SK-N-SH (cell line): ENCODE measurements at regions not wholly inside any gene's neighbourhood (a gene's known extent, or its start where the extent isn't known, plus 50 kb on each side); places are given as distances from the start of the nearest gene placed in this dataset.

Source experiments
- CTCF ChIA-PET: fragments of 300-600, 350-600 bp; formaldehyde crosslinking; extraction: SDS; loops from one replicate; lab custom pipeline; 2021; lab: Yijun Ruan, JAX
- POLR2A ChIA-PET: fragments of 350-600 bp; sonication (Branson Sonifier 250); formaldehyde crosslinking; extraction: SDS; loops from one replicate; lab custom pipeline; 2020; ENCODE audit warnings: antibody characterized with exemption, inconsistent platforms; lab: Yijun Ruan, JAX
- DNase-seq: peaks from one replicate; pipeline ENCODE4 v3.0.0; 2012
- H2AFZ ChIP-seq: fragments of 200-600 bp; sonication (generic); 2 replicates; pipeline ENCODE4 v1.8.1; 2016; ENCODE audit warnings: antibody characterized with exemption, mild to moderate bottlenecking, low read depth
- H3F3A ChIP-seq: fragments of 200-600 bp; sonication (generic); replicated peaks from 2 replicates; pipeline ENCODE3; 2016; ENCODE audit warnings: antibody characterized with exemption, mild to moderate bottlenecking; ENCODE audit not compliant: insufficient read depth
- H3K27ac ChIP-seq, 2 experiments: fragments of 200-500 bp in 1 of 2; fragments of 200-600 bp in 1 of 2; sonication (Bioruptor generic) in 1 of 2; sonication (generic), shearing (Covaris generic) in 1 of 2; 2 replicates each; pipeline versions ENCODE4 v1.5.1 to v1.6.1; 2014 to 2016; ENCODE audit warnings: low read depth in 2 of 2, inconsistent platforms in 1 of 2, low read length in 1 of 2, mild to moderate bottlenecking in 1 of 2, mixed read lengths in 1 of 2
- H3K27me3 ChIP-seq: fragments of 200-600 bp; sonication (generic), shearing (Covaris generic); 2 replicates; pipeline ENCODE4 v1.6.1; 2016; ENCODE audit warnings: mixed run types; ENCODE audit not compliant: insufficient read depth
- H3K36me3 ChIP-seq, 2 experiments: fragments of 200-500 bp in 1 of 2; fragments of 200-600 bp in 1 of 2; sonication (Bioruptor generic) in 1 of 2; sonication (generic) in 1 of 2; replicated peaks in 1 of 2; 2 replicates each; pipeline versions ENCODE3 to v1.5.1; 2014 to 2016; ENCODE audit warnings: low read length in 1 of 2, mild to moderate bottlenecking in 1 of 2; ENCODE audit not compliant: insufficient read depth in 2 of 2, control insufficient read depth in 1 of 2
- H3K4me1 ChIP-seq, 2 experiments: fragments of 200-500 bp in 1 of 2; fragments of 200-600 bp in 1 of 2; sonication (Bioruptor generic) in 1 of 2; sonication (generic), shearing (Covaris generic) in 1 of 2; 2 replicates each; pipeline versions ENCODE4 v1.5.1 to v1.6.1; 2014 to 2016; ENCODE audit warnings: low read depth in 1 of 2, low read length in 1 of 2, mixed run types in 1 of 2; ENCODE audit not compliant: insufficient read depth in 2 of 2, control insufficient read depth in 1 of 2
- H3K4me2 ChIP-seq: fragments of 200-600 bp; sonication (generic), shearing (Covaris generic); 2 replicates; pipeline ENCODE4 v1.6.1; 2017; ENCODE audit warnings: mixed run types
- H3K4me3 ChIP-seq, 2 experiments: fragments of 200-500 bp in 1 of 2; fragments of 200-600 bp in 1 of 2; sonication (Bioruptor generic) in 1 of 2; sonication (generic), shearing (Covaris generic) in 1 of 2; 2 replicates each; pipeline versions ENCODE4 v1.5.1 to v1.8.1; 2014 to 2016; ENCODE audit warnings: low read depth in 2 of 2, inconsistent platforms in 1 of 2, low read length in 1 of 2, mild to moderate bottlenecking in 1 of 2, mixed read lengths in 1 of 2, moderate library complexity in 1 of 2
- H3K79me2 ChIP-seq: fragments of 200-600 bp; sonication (generic); 2 replicates; pipeline ENCODE4 v1.8.1; 2017; ENCODE audit warnings: mild to moderate bottlenecking; ENCODE audit not compliant: insufficient read depth
- H3K9ac ChIP-seq: fragments of 200-600 bp; sonication (generic); 2 replicates; pipeline ENCODE4 v1.6.1; 2017; ENCODE audit warnings: mixed run types
- H3K9me2 ChIP-seq: fragments of 200-600 bp; sonication (generic); 2 replicates; pipeline ENCODE4 v1.6.1; 2017; ENCODE audit warnings: mixed run types
- H3K9me3 ChIP-seq: fragments of 200-600 bp; sonication (generic); 2 replicates; pipeline ENCODE4 v1.6.1; 2017; ENCODE audit warnings: mixed run types, mild to moderate bottlenecking, moderate library complexity
- H4K20me1 ChIP-seq: fragments of 200-600 bp; sonication (generic); 2 replicates; pipeline ENCODE4 v1.6.1; 2017; ENCODE audit warnings: mild to moderate bottlenecking, mixed run types; ENCODE audit not compliant: insufficient read depth
- CHD2 ChIP-seq: fragments of 150-350 bp; IDR thresholded peaks from 2 replicates; pipeline ENCODE4 v1.6.1; 2018; ENCODE audit warnings: low read length; ENCODE audit not compliant: partially characterized antibody
- CTCF ChIP-seq: fragments of 200-600 bp; sonication (generic); IDR thresholded peaks from 2 replicates; pipeline ENCODE4 v1.6.1; 2017; ENCODE audit warnings: antibody characterized with exemption, mild to moderate bottlenecking, moderate library complexity
- EP300 ChIP-seq, 2 experiments: IDR thresholded peaks; 2 replicates each; pipeline versions ENCODE4 v1.4.0 to v1.6.1; 2012; ENCODE audit warnings: borderline replicate concordance in 1 of 2, low read depth in 1 of 2, low read length in 1 of 2
- EZH2phosphoT487 ChIP-seq: fragments of 200-600 bp; sonication (generic); IDR thresholded peaks from 2 replicates; pipeline ENCODE4 v1.6.1; 2017; ENCODE audit warnings: low read depth, mixed run types, mild to moderate bottlenecking, antibody characterized with exemption, moderate library complexity, borderline replicate concordance
- FOXM1 ChIP-seq: IDR thresholded peaks from 2 replicates; pipeline ENCODE4 v1.4.0; 2012; ENCODE audit warnings: low read depth, mild to moderate bottlenecking
- IRF3 ChIP-seq: fragments of 150-350 bp; IDR thresholded peaks from 2 replicates; pipeline ENCODE4 v1.6.1; 2016; ENCODE audit warnings: mild to moderate bottlenecking, low read depth, low read length
- MAX ChIP-seq: IDR thresholded peaks from 2 replicates; pipeline ENCODE4 v1.4.0; 2012; ENCODE audit warnings: low read depth
- MXI1 ChIP-seq: IDR thresholded peaks from 2 replicates; pipeline ENCODE4 v1.6.1; 2012; ENCODE audit warnings: mild to moderate bottlenecking, low read depth, low read length, improper control_type of control experiment
- NFIC ChIP-seq: IDR thresholded peaks from 2 replicates; pipeline ENCODE4 v1.4.0; 2012; ENCODE audit warnings: borderline replicate concordance
- PBX3 ChIP-seq: IDR thresholded peaks from 2 replicates; pipeline ENCODE4; 2012
- POLR2AphosphoS5 ChIP-seq: IDR thresholded peaks from 2 replicates; pipeline ENCODE4 v1.6.1; 2012; ENCODE audit warnings: low read depth, low read length
- RXRA ChIP-seq: IDR thresholded peaks from 2 replicates; pipeline ENCODE4 v1.4.0; 2012; ENCODE audit warnings: low read depth, mild to moderate bottlenecking, borderline replicate concordance
- SMC3 ChIP-seq: IDR thresholded peaks from 2 replicates; pipeline ENCODE4 v1.6.1; 2012; ENCODE audit warnings: low read depth, low read length, improper control_type of control experiment
- TCF12 ChIP-seq: IDR thresholded peaks from 2 replicates; pipeline ENCODE4 v1.4.0; 2012
- USF1 ChIP-seq: IDR thresholded peaks from 2 replicates; pipeline ENCODE4 v1.4.0; 2012; ENCODE audit warnings: low read depth, borderline replicate concordance
- USF2 ChIP-seq: fragments of 150-350 bp; IDR thresholded peaks from 2 replicates; pipeline ENCODE4 v1.6.1; 2017; ENCODE audit warnings: antibody characterized with exemption, low read length, low read depth, borderline replicate concordance
- YY1 ChIP-seq: IDR thresholded peaks from 2 replicates; pipeline ENCODE4 v1.4.0; 2012; ENCODE audit warnings: low read depth, mild to moderate bottlenecking
- ZBTB33 ChIP-seq: IDR thresholded peaks from 2 replicates; pipeline ENCODE4 v1.4.0; 2012; ENCODE audit warnings: low read depth, borderline replicate concordance

GRCh38 chr18:56423626-56424025 is 214.8 kb downstream of the TXNL1 start:
- Histone ChIP-seq H3K79me2 (no peaks in the 10 kb centered on the region), H3K9me2 (no peaks in the 10 kb centered on the region), H3K27me3 (no peaks in the 10 kb centered on the region), H3K36me3 (no peaks in the 10 kb centered on the region), H4K20me1 (no peaks in the 10 kb centered on the region), H3K9ac (no peak overlapping the region), H3F3A (no peaks in the 10 kb centered on the region), H2AFZ (no peak overlapping the region; the same call in 1 of the 2 replicates), H3K9me3 (no peaks in the 10 kb centered on the region; the same call in 1 of the 2 replicates), H3K27ac (no peak overlapping the region), H3K4me1 (no peaks in the 10 kb centered on the region), H3K4me2 (no peak overlapping the region), H3K4me3 (no peak overlapping the region)
- no peak for DNase-seq
- TF ChIP-seq RXRA (no peak), MAX (no peak), MXI1 (no peak), ZBTB33 (no peak), USF2 (no peak), USF1 (no peak), CHD2 (no peak), NFIC (no peak), FOXM1 (no peak), YY1 (no peak), TCF12 (no peak), EZH2phosphoT487 (no peak), PBX3 (no peak), POLR2AphosphoS5 (no peak), IRF3 (no peak), CTCF (no peak), EP300 (IDR thresholded peaks at IDR 0.05; ENCODE audit: borderline replicate concordance in 1 of 2, low read depth in 1 of 2, low read length in 1 of 2) (no peak), SMC3 (no peak)
- ChIA-PET POLR2A (no interaction called here), CTCF (no interaction called here)
